Left ventricle myocardium inferior (tissue), 1 donor: ENCODE measurements at regions not wholly inside any gene's neighbourhood (a gene's known extent, or its start where the extent isn't known, plus 50 kb on each side); places are given as distances from the start of the nearest gene placed in this dataset.

Source experiments
- DNase-seq: peaks from one replicate; pipeline ENCODE4 v3.0.0-alpha.2; 2020
- H3K27ac ChIP-seq: fragments of 200-600 bp; replicated peaks from 2 replicates; pipeline ENCODE4 v1.8.0; 2021
- H3K27me3 ChIP-seq: fragments of 200-600 bp; 2 replicates; pipeline ENCODE4 v1.8.0; 2021; ENCODE audit warnings: low read depth
- H3K36me3 ChIP-seq: fragments of 200-600 bp; 2 replicates; pipeline ENCODE4 v1.8.0; 2021
- H3K4me1 ChIP-seq: fragments of 200-600 bp; 2 replicates; pipeline ENCODE4 v1.8.0; 2021
- H3K4me3 ChIP-seq: fragments of 200-600 bp; 2 replicates; pipeline ENCODE4 v1.8.0; 2021; ENCODE audit warnings: mild to moderate bottlenecking, moderate library complexity
- H3K9me3 ChIP-seq: fragments of 200-600 bp; replicated peaks from 2 replicates; pipeline ENCODE4 v1.8.0; 2021
- intact Hi-C: fragments of 100-400 bp; cut with micrococcal nuclease; formaldehyde crosslinking; loops from one replicate; pipeline ENCODE4 v1.11.0; 2022
- TF ChIP-seq, protein P1 (sequence below): fragments of 200-600 bp; IDR thresholded peaks from 2 replicates; pipeline ENCODE4 v1.8.0; 2021; ENCODE audit warnings: antibody characterized with exemption, mild to moderate bottlenecking, borderline replicate concordance
- donor health status: DM: no; HTN: yes; CAD: no; lungs with severe emphysema.

DNA sequence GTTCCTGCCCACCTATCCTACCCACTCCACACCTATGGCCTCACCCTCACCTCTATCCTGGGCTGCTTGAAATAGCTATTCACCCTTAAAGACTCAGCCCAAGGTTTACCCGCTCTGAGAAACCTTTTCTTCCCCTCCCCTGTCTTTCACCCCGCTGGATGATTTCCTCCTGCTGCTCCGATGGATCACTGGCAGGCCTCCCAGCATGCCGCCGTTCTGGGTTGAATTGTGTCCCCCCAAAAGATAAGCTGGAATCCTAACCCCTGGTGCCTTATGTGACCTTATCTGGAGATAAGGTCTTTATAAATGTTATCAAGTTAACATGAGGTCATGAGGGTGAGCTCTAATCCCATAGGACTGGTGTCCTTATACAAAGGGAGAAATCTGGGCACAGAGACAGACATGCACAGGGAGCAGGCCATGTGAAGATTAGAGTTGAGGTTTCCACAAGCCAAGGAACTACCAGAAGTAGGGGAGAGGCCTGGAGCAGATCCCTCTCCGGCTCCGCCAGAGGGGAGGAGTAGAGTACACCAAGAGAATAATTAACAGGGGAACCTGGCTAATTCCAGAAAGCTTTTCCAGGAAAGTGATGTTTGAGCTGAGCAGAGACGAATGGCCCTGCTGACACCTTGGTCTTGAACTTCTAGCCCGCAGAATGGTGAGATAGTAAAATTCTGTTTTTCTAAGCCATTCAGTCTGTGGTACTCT, 110.0 kb upstream of the SERBP1 start:
- Histone ChIP-seq H3K9me3 (no peaks in the 10 kb centered on the region), H3K27me3 (no peaks in the 10 kb centered on the region), H3K4me3 (no peak overlapping the region), H3K27ac (no peak overlapping the region), H3K36me3 (no peaks in the 10 kb centered on the region), H3K4me1 (peaks cover 14% of the 10 kb centered on the region)
- TF ChIP-seq, protein P1, sequence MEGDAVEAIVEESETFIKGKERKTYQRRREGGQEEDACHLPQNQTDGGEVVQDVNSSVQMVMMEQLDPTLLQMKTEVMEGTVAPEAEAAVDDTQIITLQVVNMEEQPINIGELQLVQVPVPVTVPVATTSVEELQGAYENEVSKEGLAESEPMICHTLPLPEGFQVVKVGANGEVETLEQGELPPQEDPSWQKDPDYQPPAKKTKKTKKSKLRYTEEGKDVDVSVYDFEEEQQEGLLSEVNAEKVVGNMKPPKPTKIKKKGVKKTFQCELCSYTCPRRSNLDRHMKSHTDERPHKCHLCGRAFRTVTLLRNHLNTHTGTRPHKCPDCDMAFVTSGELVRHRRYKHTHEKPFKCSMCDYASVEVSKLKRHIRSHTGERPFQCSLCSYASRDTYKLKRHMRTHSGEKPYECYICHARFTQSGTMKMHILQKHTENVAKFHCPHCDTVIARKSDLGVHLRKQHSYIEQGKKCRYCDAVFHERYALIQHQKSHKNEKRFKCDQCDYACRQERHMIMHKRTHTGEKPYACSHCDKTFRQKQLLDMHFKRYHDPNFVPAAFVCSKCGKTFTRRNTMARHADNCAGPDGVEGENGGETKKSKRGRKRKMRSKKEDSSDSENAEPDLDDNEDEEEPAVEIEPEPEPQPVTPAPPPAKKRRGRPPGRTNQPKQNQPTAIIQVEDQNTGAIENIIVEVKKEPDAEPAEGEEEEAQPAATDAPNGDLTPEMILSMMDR = no peak
- intact Hi-C loops = no loop called here
- no peak for DNase-seq

DNA sequence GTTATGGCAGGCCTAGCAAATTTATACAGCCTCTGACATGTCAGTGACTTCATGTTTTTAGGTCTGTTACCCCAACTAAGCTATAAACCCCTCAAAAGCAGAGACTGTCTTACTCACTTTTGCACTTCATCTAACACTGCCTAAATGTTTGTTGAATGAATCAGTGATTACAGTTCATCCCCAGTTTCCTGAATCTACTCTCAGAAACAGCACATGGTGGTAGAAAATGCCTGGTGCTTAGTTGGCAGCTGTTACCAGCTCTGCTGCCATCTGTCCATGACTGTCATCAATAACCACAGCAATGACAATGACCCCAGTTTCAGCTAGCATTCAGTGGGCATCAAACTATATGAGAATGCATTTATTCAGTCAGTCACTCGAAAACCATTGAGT, 110.5 kb upstream of the SERBP1 start:
- Histone ChIP-seq H3K27me3 (no peaks in the 10 kb centered on the region), H3K9me3 (no peaks in the 10 kb centered on the region), H3K36me3 (no peaks in the 10 kb centered on the region), H3K4me3 (no peak overlapping the region), H3K27ac (no peak overlapping the region), H3K4me1 (peaks cover 14% of the 10 kb centered on the region)
- intact Hi-C loops = no loop called here
- no peak for DNase-seq
- TF ChIP-seq, protein P1 = no peak

DNA sequence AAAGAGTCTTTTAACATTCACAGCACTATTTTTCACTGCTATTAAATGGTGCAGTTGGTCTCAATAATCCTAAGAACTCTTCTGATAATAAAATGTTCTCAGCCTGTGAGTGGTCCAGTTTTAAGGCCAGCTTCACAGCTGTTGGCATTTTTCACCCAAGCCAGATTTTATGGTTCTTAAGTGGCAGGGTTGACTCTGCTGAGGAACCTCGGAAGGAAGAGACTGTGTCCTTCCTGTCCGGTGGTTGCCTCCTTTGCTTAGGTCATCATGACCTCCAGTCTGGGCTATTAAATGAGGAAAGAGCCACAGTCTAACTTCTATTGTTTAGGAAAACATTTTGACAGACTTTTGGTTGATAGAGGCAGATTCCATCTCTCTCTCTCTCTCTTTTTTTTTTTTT, 112.5 kb upstream of the SERBP1 start:
- Histone ChIP-seq H3K27me3 (no peaks in the 10 kb centered on the region), H3K9me3 (no peaks in the 10 kb centered on the region), H3K36me3 (no peaks in the 10 kb centered on the region), H3K27ac (no peak overlapping the region), H3K4me1 (peaks cover 3% of the 10 kb centered on the region), H3K4me3 (no peak overlapping the region)
- DNase-seq = no peak
- intact Hi-C loops = no loop called here
- TF ChIP-seq, protein P1 = no peak

DNA sequence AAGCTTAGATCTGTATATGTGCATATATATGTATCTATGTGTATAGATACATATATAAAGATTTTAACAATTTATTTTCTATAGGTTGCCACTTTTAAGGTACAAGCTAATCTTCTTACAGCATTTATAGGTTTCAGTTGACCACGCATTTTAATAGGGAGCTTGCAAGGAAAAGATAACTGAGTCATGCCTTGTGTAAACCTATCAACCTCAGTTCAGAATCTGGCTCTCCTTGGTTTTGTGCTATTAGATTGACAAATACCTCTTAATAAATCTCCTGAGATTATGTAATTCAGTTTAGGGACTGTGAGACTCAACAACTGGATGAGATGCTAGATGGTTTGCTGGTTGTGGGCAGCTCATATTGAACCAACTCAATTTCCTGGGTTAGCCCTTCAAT, 114.7 kb upstream of the SERBP1 start:
- no peaks in the 10 kb centered on the region for H3K27me3 ChIP-seq
- DNase-seq = no peak
- TF ChIP-seq, protein P1 = no peak
- H3K4me1 ChIP-seq = no peaks in the 10 kb centered on the region
- H3K4me3 ChIP-seq = no peak overlapping the region
- intact Hi-C loops = no loop called here
- H3K9me3 ChIP-seq = no peaks in the 10 kb centered on the region
- H3K36me3 ChIP-seq = no peaks in the 10 kb centered on the region
- no peak overlapping the region for H3K27ac ChIP-seq

DNA sequence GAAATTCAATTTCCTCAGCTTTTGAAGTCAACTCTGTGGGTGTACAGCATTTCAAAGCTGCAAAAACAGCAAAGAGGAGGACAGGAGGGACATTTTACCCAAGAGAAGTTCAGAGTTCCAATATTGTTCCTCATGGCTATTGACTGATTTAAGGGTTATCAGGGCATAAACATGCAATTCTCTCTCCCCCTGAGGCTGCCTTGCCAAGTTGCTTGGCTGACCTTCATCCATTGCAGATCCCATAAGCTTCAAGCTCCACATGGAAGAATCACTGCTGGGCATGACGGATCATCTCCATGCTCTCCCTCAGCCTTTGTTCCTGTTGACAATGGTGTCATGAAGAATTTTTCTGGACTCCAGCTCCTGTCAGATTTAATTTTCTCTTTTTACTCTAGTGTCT, 115.2 kb upstream of the SERBP1 start:
- Histone ChIP-seq H3K27ac (no peak overlapping the region), H3K4me3 (no peak overlapping the region), H3K4me1 (no peaks in the 10 kb centered on the region), H3K27me3 (no peaks in the 10 kb centered on the region), H3K9me3 (no peaks in the 10 kb centered on the region), H3K36me3 (no peaks in the 10 kb centered on the region)
- TF ChIP-seq, protein P1 = no peak
- intact Hi-C loops = no loop called here
- DNase-seq = no peak
